HCT116 (cell line): ENCODE measurements at regions not wholly inside any gene's neighbourhood (a gene's known extent, or its start where the extent isn't known, plus 50 kb on each side); places are given as distances from the start of the nearest gene placed in this dataset.
A peak's percentile ranks its signal among the peaks of the same experiment; 100 is the strongest.

Source experiments
- ATAC-seq: fragments of 200-7000 bp; cut with Tn5 transposase; 2 replicates; pipeline ENCODE4 v1.9.1; 2020; ENCODE audit warnings: mild to moderate bottlenecking, moderate library complexity
- BruUV-seq: library from RNA; stranded (reverse); fragments of 400-500 nt; replicated peaks from 2 replicates; lab custom pipeline; 2021; lab: Mats Ljungman, UMichigan
- CTCF ChIA-PET: fragments of 300-600 bp; sonication (Branson Sonifier 250); formaldehyde crosslinking; loops from one replicate; lab custom pipeline; 2021; ENCODE audit warnings: antibody characterized with exemption; lab: Charles Lee
- POLR2A ChIA-PET: fragments of 300-600, 350-600 bp; sonication (Branson Sonifier 250); formaldehyde crosslinking; loops from one replicate; lab custom pipeline; 2021; ENCODE audit warnings: antibody characterized with exemption; lab: Charles Lee
- RAD21 ChIA-PET, 2 experiments: fragments of 300-600 bp; sonication (Branson Sonifier 250); formaldehyde crosslinking; loops; one replicate each; lab custom pipeline; 2023; ENCODE audit warnings: low total read pairs in 2 of 2; ENCODE audit not compliant: uncharacterized antibody in 2 of 2, unreplicated experiment in 2 of 2, low non-redundant PET in 1 of 2; lab: Charles Lee
- DNase-seq: peaks from one replicate; pipeline ENCODE4 v3.0.0-alpha.2; 2010; ENCODE audit warnings: low read depth, low spot score
- H2AFZ ChIP-seq: fragments of 200-600 bp; shearing (Covaris generic), sonication (generic); 2 replicates; pipeline ENCODE4 v1.6.1; 2017; ENCODE audit warnings: low read depth, mixed run types, mixed read lengths, antibody characterized with exemption, low read length; ENCODE audit not compliant: poor library complexity, severe bottlenecking
- H3K27ac ChIP-seq: 2 replicates; pipeline ENCODE4 v1.5.1; 2012; ENCODE audit warnings: low read depth, low read length
- H3K27me3 ChIP-seq: fragments of 200-600 bp; sonication (generic); 2 replicates; pipeline ENCODE4 v1.6.1; 2016; ENCODE audit warnings: mixed run types, low read length, mixed read lengths; ENCODE audit not compliant: insufficient read depth
- H3K36me3 ChIP-seq, 2 experiments: fragments of 200-500 bp in 1 of 2; fragments of 200-600 bp in 1 of 2; sonication (Bioruptor generic) in 1 of 2; sonication (generic) in 1 of 2; 2 replicates each; pipeline versions ENCODE4 v1.5.1 to v1.6.1; 2014 to 2016; ENCODE audit warnings: low read length in 2 of 2, inconsistent platforms in 1 of 2, mixed read lengths in 1 of 2, mixed run types in 1 of 2; ENCODE audit not compliant: insufficient read depth in 2 of 2, control insufficient read depth in 1 of 2
- H3K4me1 ChIP-seq, 2 experiments: fragments of 200-600 bp in 1 of 2; sonication (generic) in 1 of 2; 2 replicates each; pipeline versions ENCODE4 v1.5.1 to v1.6.1; 2012 to 2017; ENCODE audit warnings: low read length in 2 of 2, inconsistent platforms in 1 of 2, mild to moderate bottlenecking in 1 of 2, mixed read lengths in 1 of 2, mixed run types in 1 of 2, moderate library complexity in 1 of 2; ENCODE audit not compliant: insufficient read depth in 2 of 2, control insufficient read depth in 1 of 2
- H3K4me2 ChIP-seq: fragments of 200-600 bp; sonication (generic); 2 replicates; pipeline ENCODE4 v1.6.1; 2017; ENCODE audit warnings: mixed run types, low read length, mixed read lengths
- H3K4me3 ChIP-seq, 2 experiments: fragments of 200-600 bp in 1 of 2; sonication (generic) in 1 of 2; replicated peaks in 1 of 2; 2 replicates each; pipeline ENCODE4 v1.5.1; 2011 to 2016; ENCODE audit warnings: low read length in 2 of 2, control low read depth in 1 of 2, low read depth in 1 of 2, mild to moderate bottlenecking in 1 of 2, mixed read lengths in 1 of 2, mixed run types in 1 of 2
- H3K79me2 ChIP-seq: fragments of 200-600 bp; sonication (generic); 2 replicates; pipeline ENCODE4 v1.6.1; 2017; ENCODE audit warnings: mild to moderate bottlenecking, mixed run types, low read length, moderate library complexity, mixed read lengths; ENCODE audit not compliant: insufficient read depth
- H3K9ac ChIP-seq: fragments of 200-600 bp; sonication (generic); 2 replicates; pipeline ENCODE4 v1.6.1; 2016; ENCODE audit warnings: low read length, mixed read lengths
- H3K9me2 ChIP-seq: fragments of 200-600 bp; sonication (generic), shearing (Covaris generic); 2 replicates; pipeline ENCODE4 v1.6.1; 2017; ENCODE audit warnings: mixed run types, mild to moderate bottlenecking, moderate library complexity; ENCODE audit not compliant: insufficient read depth
- H3K9me3 ChIP-seq, 2 experiments: fragments of 200-500 bp in 1 of 2; fragments of 200-600 bp in 1 of 2; sonication (Bioruptor generic) in 1 of 2; sonication (generic) in 1 of 2; 2 replicates each; pipeline ENCODE4 v1.6.1; 2014 to 2017; ENCODE audit warnings: low read length in 2 of 2, mixed read lengths in 2 of 2, inconsistent platforms in 1 of 2, low read depth in 1 of 2, mild to moderate bottlenecking in 1 of 2, mixed run types in 1 of 2, moderate library complexity in 1 of 2; ENCODE audit not compliant: control insufficient read depth in 1 of 2, insufficient read depth in 1 of 2
- H4K20me1 ChIP-seq: fragments of 200-600 bp; sonication (generic), shearing (Covaris generic); 2 replicates; pipeline ENCODE4 v1.6.1; 2017; ENCODE audit warnings: mixed run types, mild to moderate bottlenecking, moderate library complexity; ENCODE audit not compliant: insufficient read depth
- CTCF ChIP-seq, 3 experiments: fragments of 200-600 bp in 1 of 3; sonication (generic) in 1 of 3; IDR thresholded peaks in 2 of 3; conservative IDR thresholded peaks in 1 of 3; 2 replicates each; pipeline ENCODE4 v1.5.1; 2012 to 2017; ENCODE audit warnings: low read depth in 2 of 3, low read length in 2 of 3, antibody characterized with exemption in 1 of 3, borderline replicate concordance in 1 of 3, control low read depth in 1 of 3, mild to moderate bottlenecking in 1 of 3, mixed read lengths in 1 of 3, mixed run types in 1 of 3, moderate library complexity in 1 of 3; ENCODE audit not compliant: insufficient read depth in 1 of 3
- ELF1 ChIP-seq: IDR thresholded peaks from 2 replicates; pipeline ENCODE4 v1.6.1; 2012; ENCODE audit warnings: low read depth, borderline replicate concordance
- POLR2AphosphoS5 ChIP-seq: IDR thresholded peaks from 2 replicates; pipeline ENCODE4 v1.6.1; 2011; ENCODE audit warnings: mild to moderate bottlenecking, low read depth, low read length, moderate library complexity
- RAD21 ChIP-seq: IDR thresholded peaks from 2 replicates; pipeline ENCODE4 v1.6.1; 2012; ENCODE audit warnings: low read depth, mild to moderate bottlenecking
- SP1 ChIP-seq: IDR thresholded peaks from 2 replicates; pipeline ENCODE4 v1.6.1; 2012; ENCODE audit warnings: low read depth
- TCF7L2 ChIP-seq: IDR thresholded peaks from 2 replicates; pipeline ENCODE4 v1.7.0; 2011; ENCODE audit warnings: borderline replicate concordance, inconsistent platforms; ENCODE audit not compliant: insufficient read depth, insufficient read length; ENCODE audit errors: extremely low read depth
- YY1 ChIP-seq: IDR thresholded peaks from 2 replicates; pipeline ENCODE4 v1.6.1; 2011; ENCODE audit warnings: low read length, low read depth, moderate library complexity, mild to moderate bottlenecking; ENCODE audit not compliant: insufficient replicate concordance; ENCODE audit errors: extremely low read depth
- ZNF274 ChIP-seq: fragments of 200-500 bp; sonication (Bioruptor generic); IDR thresholded peaks from 2 replicates; pipeline ENCODE4 v1.6.1; 2014; ENCODE audit warnings: mild to moderate bottlenecking, low read depth, low read length, inconsistent platforms
- intact Hi-C: fragments of 100-400 bp; cut with micrococcal nuclease; formaldehyde crosslinking; loops from 2 replicates; pipeline ENCODE4 v1.10.0; 2022
- TF ChIP-seq, protein P1 (sequence below): IDR thresholded peaks from 2 replicates; pipeline ENCODE4 v1.6.1; 2012
- TF ChIP-seq, protein P2 (sequence below): IDR thresholded peaks from 2 replicates; pipeline ENCODE4 v1.6.1; 2012; ENCODE audit warnings: low read depth
- TF ChIP-seq, protein P3 (sequence below): IDR thresholded peaks from 2 replicates; pipeline ENCODE4 v1.6.1; 2012

GRCh38 chr12:87841935-87842334 is 187.3 kb downstream of the C12orf50 start:
- Histone ChIP-seq H3K9ac (no peak overlapping the region), H3K4me3 (no peak overlapping the region), H3K4me1 (no peaks in the 10 kb centered on the region), H3K79me2 (no peaks in the 10 kb centered on the region), H2AFZ (peak overlapping the region; percentile 11), H3K27ac (no peak overlapping the region), H3K4me2 (no peak overlapping the region), H3K27me3 (no peaks in the 10 kb centered on the region), H4K20me1 (no peaks in the 10 kb centered on the region), H3K36me3 (no peaks in the 10 kb centered on the region), H3K9me3 (no peaks in the 10 kb centered on the region), H3K9me2 (0 out of 2 replicates have a peak, but pooled peaks cover 2% of the 10 kb centered on the region)
- ChIA-PET RAD21 (no interaction called here), CTCF (no interaction called here), POLR2A (no interaction called here)
- intact Hi-C loops: loop anchor here (10.0 kb wide), 1 partner anchor 887 kb away; no protein-coding TSS in a partner anchor
- no peak for ATAC-seq
- no TSS peak for BruUV-seq
- no peak for TF ChIP-seq ELF1
- TF ChIP-seq POLR2AphosphoS5: no peak
- no peak for TF ChIP-seq ZNF274
- TF ChIP-seq YY1: no peak
- no peak for TF ChIP-seq SP1
- TF ChIP-seq, protein P1, sequence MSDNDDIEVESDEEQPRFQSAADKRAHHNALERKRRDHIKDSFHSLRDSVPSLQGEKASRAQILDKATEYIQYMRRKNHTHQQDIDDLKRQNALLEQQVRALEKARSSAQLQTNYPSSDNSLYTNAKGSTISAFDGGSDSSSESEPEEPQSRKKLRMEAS: no peak
- TF ChIP-seq, protein P2, sequence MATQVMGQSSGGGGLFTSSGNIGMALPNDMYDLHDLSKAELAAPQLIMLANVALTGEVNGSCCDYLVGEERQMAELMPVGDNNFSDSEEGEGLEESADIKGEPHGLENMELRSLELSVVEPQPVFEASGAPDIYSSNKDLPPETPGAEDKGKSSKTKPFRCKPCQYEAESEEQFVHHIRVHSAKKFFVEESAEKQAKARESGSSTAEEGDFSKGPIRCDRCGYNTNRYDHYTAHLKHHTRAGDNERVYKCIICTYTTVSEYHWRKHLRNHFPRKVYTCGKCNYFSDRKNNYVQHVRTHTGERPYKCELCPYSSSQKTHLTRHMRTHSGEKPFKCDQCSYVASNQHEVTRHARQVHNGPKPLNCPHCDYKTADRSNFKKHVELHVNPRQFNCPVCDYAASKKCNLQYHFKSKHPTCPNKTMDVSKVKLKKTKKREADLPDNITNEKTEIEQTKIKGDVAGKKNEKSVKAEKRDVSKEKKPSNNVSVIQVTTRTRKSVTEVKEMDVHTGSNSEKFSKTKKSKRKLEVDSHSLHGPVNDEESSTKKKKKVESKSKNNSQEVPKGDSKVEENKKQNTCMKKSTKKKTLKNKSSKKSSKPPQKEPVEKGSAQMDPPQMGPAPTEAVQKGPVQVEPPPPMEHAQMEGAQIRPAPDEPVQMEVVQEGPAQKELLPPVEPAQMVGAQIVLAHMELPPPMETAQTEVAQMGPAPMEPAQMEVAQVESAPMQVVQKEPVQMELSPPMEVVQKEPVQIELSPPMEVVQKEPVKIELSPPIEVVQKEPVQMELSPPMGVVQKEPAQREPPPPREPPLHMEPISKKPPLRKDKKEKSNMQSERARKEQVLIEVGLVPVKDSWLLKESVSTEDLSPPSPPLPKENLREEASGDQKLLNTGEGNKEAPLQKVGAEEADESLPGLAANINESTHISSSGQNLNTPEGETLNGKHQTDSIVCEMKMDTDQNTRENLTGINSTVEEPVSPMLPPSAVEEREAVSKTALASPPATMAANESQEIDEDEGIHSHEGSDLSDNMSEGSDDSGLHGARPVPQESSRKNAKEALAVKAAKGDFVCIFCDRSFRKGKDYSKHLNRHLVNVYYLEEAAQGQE: no peak
- TF ChIP-seq, protein P3, sequence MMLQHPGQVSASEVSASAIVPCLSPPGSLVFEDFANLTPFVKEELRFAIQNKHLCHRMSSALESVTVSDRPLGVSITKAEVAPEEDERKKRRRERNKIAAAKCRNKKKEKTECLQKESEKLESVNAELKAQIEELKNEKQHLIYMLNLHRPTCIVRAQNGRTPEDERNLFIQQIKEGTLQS: no peak
- TF ChIP-seq CTCF (IDR thresholded peaks at IDR 0.05 in 2 of 3, conservative IDR thresholded peaks at IDR 0.05 in 1 of 3; ENCODE audit: borderline replicate concordance in 1 of 3, insufficient read depth in 1 of 3, low read depth in 2 of 3, low read length in 2 of 3): no peak
- no peak for TF ChIP-seq RAD21
- TF ChIP-seq TCF7L2: no peak
- no peak for DNase-seq
